Astrocyte of the spinal cord (primary cell): ENCODE measurements at regions not wholly inside any gene's neighbourhood (a gene's known extent, or its start where the extent isn't known, plus 50 kb on each side); places are given as distances from the start of the nearest gene placed in this dataset.

Source experiments
- DNase-seq: peaks from one replicate; pipeline ENCODE4 v3.0.0; 2011; ENCODE audit warnings: low read depth, low spot score
- H3K4me3 ChIP-seq: 2 replicates; pipeline ENCODE4 v1.5.1; 2011; ENCODE audit warnings: low read depth, mild to moderate bottlenecking, low read length, moderate library complexity
- in situ Hi-C: cut with HindIII; loops from 2 replicates; pipeline ENCODE4 v1.10.0; 2017; ENCODE audit warnings: low sequenced_read_pairs
- TF ChIP-seq, protein P1 (sequence below): IDR thresholded peaks from 2 replicates; pipeline ENCODE4 v1.5.1; 2012; ENCODE audit warnings: low read depth, mild to moderate bottlenecking, low read length, inconsistent platforms

DNA sequence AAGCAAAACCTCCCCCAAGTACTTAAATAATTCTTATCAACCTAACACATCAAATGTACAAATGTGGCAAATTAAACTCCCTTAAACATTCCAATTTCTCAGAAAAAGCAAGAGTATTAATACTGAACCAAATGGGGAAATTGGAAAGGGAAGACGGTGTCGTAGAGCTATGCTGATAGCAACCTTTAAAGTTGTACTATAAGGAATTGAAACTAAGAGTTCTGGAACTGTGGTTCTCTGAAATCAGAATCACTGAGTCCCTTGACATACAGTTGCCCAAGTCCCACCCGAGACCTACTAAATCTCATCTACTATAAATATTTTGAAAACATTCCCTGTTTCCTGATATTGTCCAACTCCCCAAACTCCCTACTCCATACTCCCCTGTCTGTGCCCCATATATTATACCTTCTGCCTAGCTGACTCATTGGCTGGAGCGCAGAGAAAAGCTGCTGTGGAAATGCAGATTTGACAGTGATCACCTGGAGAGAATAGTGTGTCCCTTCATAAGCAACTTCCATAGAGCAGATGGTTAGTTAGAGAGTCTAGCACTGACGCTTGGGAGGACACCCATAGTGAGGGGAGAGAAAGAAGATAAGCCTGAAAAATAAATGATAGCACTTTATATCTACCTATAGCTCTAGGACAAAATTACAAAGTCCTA lies 51.4 kb upstream of the ITM2B start:
- H3K4me3 ChIP-seq: no peak overlapping the region
- no peak for DNase-seq
- TF ChIP-seq, protein P1, sequence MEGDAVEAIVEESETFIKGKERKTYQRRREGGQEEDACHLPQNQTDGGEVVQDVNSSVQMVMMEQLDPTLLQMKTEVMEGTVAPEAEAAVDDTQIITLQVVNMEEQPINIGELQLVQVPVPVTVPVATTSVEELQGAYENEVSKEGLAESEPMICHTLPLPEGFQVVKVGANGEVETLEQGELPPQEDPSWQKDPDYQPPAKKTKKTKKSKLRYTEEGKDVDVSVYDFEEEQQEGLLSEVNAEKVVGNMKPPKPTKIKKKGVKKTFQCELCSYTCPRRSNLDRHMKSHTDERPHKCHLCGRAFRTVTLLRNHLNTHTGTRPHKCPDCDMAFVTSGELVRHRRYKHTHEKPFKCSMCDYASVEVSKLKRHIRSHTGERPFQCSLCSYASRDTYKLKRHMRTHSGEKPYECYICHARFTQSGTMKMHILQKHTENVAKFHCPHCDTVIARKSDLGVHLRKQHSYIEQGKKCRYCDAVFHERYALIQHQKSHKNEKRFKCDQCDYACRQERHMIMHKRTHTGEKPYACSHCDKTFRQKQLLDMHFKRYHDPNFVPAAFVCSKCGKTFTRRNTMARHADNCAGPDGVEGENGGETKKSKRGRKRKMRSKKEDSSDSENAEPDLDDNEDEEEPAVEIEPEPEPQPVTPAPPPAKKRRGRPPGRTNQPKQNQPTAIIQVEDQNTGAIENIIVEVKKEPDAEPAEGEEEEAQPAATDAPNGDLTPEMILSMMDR: no peak
- in situ Hi-C loops: no loop called here

DNA sequence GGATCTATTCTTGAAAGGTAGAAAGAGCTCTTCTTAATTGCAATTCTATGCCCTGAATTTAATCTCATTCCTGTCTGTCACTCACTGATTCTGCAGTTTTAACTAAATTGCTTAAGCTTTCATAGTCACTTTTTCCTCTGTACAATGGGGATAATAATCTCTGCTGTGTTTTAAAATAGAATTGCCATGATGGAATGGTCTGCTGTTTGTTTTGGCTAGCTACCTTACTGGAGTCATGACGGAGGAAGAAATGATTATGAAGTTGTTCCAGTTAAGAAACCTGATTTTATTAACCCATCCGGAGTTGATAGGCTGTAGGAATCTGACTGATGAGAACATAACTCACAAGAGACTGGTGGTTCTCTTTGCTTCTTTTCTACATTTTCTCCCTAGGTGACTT lies 54.9 kb upstream of the ITM2B start:
- H3K4me3 ChIP-seq: no peak overlapping the region
- TF ChIP-seq, protein P1: no peak
- in situ Hi-C loops: no loop called here
- no peak for DNase-seq

DNA sequence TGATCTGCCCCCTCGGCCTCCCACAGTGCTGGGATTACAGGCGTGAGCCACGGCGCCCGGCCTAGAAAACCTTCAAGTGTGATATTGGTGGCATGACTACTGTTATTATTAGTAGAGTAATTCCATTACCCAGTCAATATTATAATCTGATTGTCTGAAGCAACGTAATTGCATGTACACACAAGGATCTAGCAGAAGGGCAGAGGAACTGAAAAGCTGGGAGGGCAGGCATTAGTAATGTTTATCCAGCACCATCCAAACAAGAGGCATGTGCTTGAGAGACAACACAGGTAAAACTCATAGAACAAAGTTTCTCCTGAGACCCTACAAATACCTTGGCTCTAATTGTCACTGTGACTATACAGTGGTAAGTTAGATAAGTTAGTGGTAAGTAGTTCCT lies 56.2 kb upstream of the ITM2B start:
- H3K4me3 ChIP-seq: no peak overlapping the region
- DNase-seq: no peak
- in situ Hi-C loops: no loop called here
- TF ChIP-seq, protein P1: no peak

GRCh38 chr13:48175185-48175584 lies 57.8 kb upstream of the ITM2B start:
- TF ChIP-seq, protein P1: no peak
- in situ Hi-C loops: no loop called here
- DNase-seq: no peak
- no peak overlapping the region for H3K4me3 ChIP-seq

- in situ Hi-C loops: no loop called here
- no peak overlapping the region for H3K4me3 ChIP-seq
- TF ChIP-seq, protein P1: no peak
- no peak for DNase-seq
These were observed 65.1 kb upstream of the ITM2B start for GRCh38 chr13:48167866-48168265.

GRCh38 chr13:48165727-48166126 lies 67.3 kb upstream of the ITM2B start:
- DNase-seq: no peak
- TF ChIP-seq, protein P1: no peak
- in situ Hi-C loops: no loop called here
- H3K4me3 ChIP-seq: no peak overlapping the region

DNA sequence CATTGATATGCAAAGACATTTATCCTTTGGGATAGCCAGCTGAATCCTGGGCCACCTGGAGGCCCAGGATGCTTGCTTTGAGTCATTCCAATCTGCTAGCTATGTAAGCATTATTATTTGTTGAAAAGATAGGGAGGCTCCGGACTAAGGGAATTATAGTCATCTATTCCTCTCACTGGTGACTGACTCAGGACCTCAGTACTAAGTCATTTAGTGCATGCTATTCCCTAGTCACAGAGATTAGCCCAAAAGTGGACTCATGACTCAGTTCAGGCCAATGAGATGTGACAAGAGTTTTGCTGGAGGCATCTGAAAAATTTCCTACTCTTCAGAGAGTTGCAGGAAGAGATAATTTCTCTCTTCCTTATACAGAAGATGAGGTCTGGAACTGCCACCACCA lies 67.9 kb upstream of the ITM2B start:
- no peak for DNase-seq
- no peak overlapping the region for H3K4me3 ChIP-seq
- TF ChIP-seq, protein P1: no peak
- in situ Hi-C loops: no loop called here
